DMS79 (cell line): ENCODE measurements at regions not wholly inside any gene's neighbourhood (a gene's known extent, or its start where the extent isn't known, plus 50 kb on each side); places are given as distances from the start of the nearest gene placed in this dataset.

Experiments
- DNase-seq: peaks from one replicate; lab custom pipeline; 2025; lab: John Stamatoyannopoulos, UW

DNA sequence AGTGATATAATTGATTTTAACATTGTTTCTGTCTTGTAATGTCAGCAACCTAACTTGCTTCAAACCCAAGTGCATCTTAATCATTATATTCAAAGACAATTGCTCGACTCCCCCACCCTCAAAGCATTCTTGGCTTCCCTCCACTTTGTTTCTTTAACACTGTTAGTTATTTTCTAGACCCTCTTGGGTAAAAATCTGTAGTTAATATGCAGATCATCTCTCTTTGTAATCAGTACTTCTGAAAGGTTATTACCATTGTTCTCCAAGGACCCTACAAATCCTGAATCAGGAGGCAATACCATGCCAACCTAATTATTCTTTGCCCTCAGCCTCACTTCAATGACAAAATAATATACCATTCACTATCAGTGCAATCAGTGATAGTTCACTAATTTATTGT, 1075.7 kb downstream of the AMY1C start:
- no peak for DNase-seq

DNA sequence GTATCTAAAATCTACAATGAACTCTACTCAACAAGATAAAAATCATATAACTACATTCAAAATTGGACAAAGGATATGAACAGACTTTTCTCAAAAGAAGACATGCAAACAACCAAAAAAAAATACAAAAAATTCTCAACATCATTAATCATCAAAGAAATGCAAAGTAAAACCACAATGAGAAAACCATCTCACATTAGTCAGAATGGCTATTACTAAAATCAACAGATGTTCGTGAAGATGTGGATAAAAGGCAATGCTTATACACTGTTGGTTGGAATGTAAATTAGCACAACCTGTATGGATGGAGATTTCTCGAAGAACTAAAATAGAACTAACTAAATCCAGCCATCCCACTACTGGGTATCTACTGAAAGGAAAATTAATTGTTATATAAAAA, 1080.8 kb downstream of the AMY1C start:
- no peak for DNase-seq

DNA sequence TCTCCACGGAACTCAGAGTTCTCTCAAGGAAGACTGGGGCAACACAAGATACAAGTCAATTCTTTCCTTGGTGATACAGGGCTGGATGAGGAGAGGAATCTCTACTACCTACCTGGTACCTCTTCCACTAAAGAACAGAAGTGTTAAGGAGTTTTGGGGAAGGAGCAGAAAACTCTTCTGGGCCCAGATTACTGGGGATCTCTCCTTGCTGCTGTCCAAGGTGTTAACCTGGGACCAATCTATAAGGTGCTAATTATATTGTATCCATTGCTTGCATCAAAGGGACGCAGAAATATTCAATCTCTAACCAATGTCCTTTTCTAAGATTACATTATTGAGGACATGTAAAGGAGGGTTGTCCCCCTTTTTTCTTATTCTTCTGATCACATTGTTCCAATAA, 1102.5 kb downstream of the AMY1C start:
- DNase-seq, result no peak

DNA sequence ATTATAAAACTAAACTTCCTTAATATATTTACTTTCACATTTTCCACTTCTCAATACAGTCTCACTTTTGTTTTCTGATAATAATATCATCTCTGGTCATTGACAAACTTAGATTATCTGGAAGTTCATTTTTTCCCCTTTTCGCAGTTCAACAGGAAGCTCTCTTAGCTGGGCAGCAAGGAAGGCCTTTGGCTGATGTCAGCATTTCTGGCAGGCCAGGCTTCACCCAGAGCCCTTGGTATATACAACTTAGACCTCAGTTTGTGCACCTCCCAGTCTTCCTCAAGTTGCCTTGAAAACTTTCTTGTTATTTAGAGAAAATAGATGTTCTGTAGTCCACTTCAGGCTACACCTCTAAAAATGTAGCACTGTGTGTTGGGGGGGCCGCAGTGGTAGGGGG, 1103.6 kb downstream of the AMY1C start:
- DNase-seq, result no peak

DNA sequence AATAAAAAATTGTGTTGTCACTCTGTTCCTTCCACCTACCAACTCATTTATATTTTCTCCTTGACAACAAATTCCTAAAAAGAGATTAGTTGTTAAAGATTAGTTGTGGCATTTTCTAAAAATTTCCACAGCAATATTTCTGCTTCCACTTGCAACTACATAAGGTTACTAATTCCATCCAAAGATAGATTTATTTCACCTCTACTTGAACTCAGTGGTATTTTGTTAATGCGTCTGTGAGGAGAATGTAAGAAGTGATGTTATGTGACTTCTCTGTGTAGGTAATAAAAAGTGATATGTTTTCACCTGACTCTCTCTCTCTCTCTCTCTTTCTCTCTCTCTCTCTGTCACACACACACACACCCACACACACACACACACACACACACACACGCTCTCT, 1104.8 kb downstream of the AMY1C start:
- DNase-seq, result no peak

DNA sequence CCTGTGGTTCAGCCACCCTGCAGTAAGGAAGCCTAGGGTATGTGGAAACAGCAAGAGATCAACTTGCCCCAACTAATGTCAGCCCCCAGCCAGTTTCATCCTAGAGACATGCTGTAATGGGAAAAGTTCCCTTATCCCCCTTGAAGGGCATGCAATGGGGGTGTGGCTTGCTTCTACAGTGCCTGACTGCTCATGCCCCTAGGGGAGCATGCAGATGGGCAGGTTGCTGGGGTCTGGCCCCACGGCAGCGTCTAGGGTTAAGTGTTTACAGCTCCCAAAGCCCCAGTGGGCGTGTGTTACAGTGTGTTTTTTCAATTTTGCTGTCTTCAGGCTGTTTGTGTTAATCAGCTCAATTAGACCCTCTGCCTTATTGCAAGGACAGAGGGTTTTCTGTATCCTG, 1105.9 kb downstream of the AMY1C start:
- no peak for DNase-seq

DNA sequence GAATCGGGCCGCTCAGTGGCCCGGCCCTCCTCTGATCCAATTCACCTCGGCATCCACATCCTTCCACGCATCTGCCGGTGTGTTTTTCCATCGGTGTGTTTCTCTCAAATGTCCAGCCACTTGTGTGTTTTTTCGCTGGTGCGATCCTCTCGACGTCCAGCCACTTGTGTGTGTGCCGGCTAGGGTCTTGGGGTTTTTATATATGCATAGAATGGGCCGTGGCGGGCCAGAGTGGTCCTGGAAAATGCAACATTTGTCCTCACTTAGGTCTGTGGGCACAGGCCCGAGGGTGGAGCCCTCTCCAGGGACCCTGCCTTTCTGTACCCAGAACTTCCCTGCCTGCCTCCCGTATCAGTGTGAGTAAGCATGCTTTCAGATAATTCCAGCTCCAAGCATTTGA, 1106.4 kb downstream of the AMY1C start:
- DNase-seq, result no peak

DNA sequence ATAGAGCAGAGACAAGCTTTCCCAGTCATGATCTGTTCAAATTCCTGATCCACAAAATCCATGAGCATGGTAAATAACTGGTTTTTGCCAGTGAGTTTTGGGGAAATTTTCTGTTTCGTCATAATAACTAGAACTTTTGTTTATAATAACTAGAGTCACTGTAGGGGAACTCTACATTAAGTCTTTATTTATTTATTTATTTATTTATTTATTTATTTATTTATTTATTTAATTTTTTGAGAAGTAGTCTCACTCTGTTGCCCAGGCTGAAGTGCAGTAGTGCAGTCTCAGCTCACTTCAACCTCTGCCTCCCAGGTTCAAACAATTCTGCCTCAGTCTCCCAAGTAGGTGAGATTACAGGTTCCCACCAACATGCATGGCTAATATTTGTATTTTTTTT, 1106.8 kb downstream of the AMY1C start:
- no peak for DNase-seq

DNA sequence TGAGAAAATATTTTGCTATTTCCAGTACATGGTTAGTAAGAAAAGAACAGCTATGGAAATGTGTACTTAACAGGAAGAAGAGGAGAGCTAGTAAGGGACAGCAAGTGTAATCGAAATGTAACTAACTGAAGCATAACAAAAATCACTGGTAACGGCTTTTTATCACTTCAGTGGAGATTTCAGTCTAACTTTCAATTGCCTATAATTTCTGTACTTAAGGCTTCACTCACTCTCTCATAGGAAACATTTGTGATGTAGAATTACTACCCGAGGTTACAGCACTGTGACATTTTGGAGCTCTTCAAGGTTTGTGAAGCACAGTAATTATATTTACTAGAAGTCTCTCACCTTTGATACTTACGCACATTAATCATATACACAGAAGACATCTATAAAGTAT, 1119.1 kb downstream of the AMY1C start:
- DNase-seq, result no peak

DNA sequence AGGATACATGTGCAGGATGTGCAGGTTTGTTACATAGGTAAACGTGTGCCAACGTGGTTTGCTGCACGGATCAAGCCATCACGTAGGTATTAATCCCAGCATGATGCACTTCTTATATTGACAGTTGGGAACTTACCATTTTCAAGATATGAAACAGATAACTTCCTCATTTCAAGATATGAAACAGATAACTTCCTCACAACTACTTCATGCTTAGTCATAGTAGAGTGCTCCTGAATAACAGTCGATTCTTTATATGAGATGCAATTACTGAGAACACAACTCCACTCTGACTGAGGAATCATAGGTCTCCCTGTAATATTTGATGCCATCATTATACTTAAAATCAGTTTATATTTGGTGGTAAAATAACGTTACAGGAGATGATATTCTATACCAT, 1124.3 kb downstream of the AMY1C start:
- no peak for DNase-seq

DNA sequence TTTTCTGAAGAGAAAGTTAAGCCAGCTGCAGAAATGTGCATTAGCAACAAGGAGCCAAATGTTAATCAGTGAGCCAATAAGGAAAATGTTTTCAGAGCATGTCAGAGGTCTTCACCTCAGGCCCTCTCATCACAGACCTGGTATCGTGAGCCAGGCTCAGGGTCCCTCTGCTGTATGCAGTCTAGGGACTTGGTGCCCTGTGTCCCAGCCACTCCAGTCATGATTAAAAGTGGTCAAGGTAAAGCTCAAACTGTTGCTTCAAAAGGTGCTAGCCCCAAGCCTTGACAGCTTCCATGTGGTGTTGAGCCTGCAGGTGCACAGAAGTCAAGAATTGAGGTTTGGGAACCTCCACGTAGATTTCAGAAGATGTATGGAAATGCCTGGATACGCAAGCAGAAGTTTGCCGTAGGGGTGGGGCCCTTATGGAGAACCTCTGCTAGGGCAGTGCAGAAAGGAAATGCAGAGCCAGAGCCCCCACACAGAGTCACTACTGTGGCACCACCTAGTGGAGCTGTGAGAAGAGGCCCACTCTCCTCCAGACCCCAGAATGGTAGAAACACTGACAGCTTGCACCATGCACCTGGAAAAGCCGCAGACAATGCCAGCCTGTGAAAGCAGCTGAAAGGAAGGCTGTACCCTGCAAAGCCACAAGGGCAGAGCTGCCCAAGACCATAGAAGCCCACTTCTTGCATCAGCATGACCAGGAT, 1128.7 kb downstream of the AMY1C start:
- DNase-seq, result no peak

DNA sequence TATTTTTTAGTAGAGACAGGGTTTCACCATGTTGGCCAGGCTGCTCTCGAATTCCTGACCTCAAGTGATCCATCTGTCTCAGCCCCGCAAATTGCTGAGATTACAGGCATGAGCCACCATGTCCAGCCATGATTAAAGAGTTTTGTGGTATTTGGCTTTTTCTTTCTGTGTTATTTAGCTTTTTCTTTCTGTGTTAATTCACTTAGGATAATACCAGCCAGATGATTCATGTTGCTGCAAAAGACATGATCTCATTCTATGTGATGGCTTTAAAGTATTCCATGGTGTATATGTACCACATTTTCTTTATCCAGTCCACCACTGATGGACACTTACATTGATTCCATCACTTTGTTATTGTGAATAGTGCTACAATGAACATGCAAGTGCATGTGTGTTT, 1135.2 kb downstream of the AMY1C start:
- no peak for DNase-seq

DNA sequence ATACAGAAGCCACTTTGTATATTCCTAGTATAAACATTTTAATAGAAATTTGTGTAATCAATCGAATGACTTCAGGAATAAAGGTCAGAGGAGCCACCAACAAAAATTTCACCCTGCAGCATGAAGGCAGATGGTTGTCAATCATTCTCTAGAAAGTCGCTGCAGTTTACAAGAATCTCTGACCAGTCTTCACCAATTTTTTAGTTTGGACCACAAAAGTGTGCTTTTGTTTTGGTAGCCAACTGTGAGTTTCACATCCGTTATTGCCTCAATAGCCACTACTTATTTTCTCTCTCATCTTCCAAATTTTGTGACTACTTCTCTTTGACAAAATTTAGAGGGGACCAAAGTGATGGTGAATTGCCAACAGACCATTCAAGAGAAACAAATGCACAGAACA, 1155.6 kb downstream of the AMY1C start:
- DNase-seq, result no peak

DNA sequence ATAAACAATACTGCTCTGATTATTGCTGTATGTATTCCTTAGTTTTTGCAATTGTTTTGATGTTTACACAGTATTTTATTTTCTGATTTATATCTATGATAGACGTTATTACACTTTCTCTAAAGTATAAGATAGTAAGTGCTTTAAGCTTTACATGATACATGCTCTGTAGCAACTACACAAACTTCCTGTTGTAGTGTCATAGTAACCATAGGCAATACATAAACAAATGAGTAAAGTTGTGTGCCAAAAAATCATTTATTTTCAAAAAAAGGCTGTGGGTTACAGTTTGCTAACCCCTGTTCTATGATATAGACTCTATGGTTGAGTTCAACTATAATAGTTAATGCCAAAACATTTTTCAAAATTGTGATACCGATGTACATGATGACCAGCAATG, 1156.4 kb downstream of the AMY1C start:
- DNase-seq, result no peak

DNA sequence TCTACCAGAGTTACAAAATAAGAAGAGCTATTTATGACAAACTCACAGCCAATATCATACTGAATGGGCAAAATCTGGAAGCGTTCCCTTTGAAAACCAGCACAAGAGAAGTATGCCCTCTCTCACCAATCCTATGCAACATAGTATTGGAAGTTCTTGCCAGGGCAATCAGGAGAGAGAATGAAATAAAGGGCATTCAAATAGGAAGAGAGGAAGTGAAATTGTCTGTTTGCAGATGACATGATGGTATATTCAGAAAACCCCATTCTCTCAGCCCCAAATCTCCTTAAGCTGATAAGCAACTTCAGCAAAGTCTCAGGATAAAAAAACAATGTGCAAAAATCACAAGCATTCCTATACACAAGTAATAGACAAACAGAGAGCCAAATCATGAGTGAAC, 1169.5 kb downstream of the AMY1C start:
- no peak for DNase-seq

DNA sequence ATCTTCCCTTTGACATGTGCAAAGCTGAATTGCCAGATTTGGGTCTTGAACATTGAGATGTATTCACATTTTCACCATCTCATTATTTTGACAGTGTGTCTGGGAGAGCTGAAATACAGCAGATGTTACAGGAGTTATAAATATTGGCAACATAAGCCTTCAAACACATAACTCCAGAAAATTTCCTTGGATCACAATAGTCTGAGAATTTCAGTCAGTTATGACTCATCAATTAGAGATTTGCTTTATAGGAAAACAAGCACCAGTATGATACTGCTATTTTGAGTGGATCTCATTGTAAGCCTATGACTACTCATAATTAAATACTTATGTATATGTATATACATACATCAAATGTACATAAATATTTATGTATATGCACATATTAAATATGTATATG, 1171.8 kb downstream of the AMY1C start:
- DNase-seq, result no peak

DNA sequence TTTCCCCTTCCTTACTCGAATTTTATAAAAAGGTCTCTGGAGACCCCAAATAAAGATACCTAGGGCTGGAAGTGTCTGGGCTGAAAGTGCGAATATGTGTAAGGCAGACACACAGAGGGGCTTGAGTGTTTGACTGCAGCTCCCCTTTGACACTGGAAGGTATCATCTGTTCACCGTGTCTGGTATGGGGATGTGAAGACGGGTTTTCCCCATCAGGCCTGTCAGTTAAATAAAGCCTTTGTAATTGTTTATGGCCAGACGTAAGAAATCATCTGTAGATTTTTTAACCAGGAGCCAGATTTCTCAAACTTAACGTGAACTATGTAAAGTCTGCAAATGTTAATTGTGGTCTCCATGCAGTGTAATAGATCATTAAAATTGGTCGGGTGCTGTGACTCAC, 1173.4 kb downstream of the AMY1C start:
- DNase-seq, result no peak

DNA sequence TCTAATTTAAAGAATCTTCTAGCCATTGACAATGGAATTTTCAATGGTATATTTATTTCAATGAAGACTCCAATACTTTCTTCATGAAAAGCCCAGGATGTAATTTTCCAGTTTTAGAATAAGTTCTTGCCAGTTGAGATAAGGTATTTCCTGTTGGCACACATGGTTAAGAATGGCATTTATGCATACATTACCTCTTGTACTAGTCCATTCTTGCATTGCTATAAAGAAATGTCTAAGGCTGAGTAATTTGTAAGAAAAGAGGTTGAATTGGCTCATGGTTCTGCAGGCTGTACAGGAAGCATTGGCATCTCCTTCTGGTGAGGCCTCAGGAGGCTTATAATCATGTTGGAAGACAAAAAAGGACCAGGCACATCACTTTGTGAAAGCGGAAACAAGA, 1179.6 kb downstream of the AMY1C start:
- DNase-seq, result no peak

DNA sequence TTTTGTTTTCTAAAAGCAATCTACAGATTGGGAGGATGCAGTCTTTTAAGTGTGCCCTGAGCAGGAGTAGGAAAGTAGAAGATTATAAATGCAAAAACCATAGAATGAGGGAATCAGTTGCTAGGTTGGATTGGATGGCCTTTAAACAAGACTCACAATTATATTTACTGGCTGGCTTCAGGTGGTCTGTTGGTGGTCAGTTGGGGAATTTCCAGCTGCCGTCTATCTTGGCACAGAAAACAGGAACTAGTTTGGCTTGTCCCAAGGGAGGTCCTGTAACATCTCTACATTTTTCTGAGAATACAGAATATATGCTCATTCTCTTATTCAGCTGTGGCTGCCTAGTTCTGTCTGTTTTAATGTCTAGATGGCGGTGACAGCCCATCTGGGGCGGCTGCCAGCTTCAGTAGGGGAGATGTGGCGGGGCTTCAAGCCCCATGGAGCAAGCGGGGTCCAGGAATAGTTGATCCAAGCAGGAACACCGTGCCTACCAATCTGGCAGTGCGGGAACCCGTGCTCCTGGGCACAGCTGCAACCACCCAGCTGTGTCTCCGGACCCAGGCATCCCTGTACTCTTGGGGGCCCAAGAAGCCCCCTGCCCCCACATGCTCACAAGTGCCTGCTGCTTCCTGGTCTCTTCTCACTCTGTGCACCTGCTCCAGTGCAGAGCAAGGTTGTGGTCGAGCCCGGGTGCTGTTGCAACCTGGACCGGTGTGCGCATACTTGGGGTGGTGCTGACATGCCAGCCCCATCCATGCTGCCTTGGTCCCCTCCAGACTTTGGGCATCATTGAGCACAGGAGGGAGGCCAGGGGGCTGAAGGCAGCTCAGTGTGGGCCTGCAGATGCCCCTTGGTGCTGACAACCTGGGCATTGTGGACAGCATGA, 1182.6 kb downstream of the AMY1C start:
- no peak for DNase-seq

DNA sequence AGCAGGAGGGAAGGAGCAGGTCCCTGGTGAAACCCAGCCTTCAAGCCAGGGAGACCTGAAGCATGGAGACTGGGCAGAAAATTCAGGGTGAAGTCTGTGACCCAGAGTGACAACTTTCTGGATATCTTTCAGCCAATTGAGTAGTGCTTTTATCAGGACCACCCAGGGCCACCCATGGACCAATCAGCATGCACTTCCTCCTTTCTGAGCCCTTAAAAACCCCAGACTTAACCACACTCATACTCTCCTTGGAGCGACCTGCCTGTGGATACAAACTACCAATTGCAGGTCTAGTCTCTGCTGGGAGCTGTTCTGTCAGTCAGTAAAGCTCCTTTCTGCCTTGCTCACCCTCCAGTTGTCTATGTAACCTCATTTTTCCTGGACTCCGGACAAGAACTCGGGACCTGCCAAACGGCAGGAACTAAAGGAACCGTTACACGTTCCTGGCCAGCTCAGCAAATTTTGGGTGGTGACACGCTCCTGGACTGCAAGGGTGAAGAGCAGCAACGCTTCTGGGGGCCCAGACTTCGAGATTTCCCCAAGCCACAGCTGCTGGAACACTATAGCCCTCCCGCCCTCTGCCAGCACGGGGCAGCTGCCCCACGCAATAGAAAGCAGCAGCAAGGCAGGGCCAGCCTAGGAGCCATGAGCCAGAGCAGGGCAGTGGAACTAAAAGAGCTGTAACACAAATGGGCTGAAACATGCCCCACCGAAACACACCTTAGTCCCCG, 1183.4 kb downstream of the AMY1C start:
- DNase-seq, result no peak

DNA sequence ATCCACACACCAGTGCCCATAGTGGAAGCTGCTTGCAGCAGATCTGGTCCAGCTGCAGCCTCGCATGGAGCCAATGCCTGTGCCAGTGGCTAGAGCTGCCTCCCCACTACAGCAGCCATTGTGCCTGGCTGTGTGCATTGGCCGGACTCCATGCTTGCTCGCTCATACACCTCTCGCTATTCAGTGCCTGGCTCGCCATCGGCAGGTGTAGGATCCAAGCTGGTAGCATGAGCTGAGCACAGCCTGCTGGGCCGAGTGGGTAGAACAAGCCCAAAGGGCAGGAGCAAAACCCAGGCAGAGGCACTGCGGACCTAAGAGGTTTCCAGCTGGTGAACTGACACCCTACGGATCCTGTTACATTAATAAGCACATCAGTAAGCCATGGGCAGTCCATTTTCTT, 1184.1 kb downstream of the AMY1C start:
- no peak for DNase-seq

DNA sequence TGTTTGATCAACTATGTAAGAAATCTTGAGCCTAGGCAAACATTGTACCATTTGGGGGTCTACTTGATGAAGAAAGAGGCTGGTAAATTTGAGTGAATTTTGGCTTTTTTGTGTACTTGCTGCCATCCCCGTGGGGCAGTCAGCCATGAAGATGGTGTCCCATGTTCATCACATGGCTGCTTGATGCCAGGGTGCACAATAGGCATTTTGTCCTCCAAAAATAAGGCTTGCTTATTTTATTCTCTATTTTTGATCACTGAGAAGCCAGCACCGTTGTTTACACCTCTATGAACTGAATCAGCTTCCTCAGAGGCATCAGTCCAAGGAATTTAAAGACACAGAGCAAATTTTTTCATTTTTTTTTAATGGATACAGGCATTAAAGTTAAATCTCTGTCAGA, 1195.7 kb downstream of the AMY1C start:
- no peak for DNase-seq
